ENCODE measurements at regions not wholly inside any gene's neighbourhood (a gene's known extent, or its start where the extent isn't known, plus 50 kb on each side); places are given as distances from the start of the nearest gene placed in this dataset.

GRCh38 chrX:131595120-131595519 is 51.2 kb downstream of the OR13H1 start:
- TF ChIP-seq POLR2A (IDR thresholded peaks at IDR 0.05) (no peak), CTCF (IDR thresholded peaks at IDR 0.05 in 8 of 11, conservative IDR thresholded peaks at IDR 0.05 in 3 of 11) (no peak), POLR2AphosphoS5 (IDR thresholded peaks at IDR 0.05) (no peak)

Data from spleen (tissue), 7 donors.